K562 (cell line): ENCODE measurements at regions not wholly inside any gene's neighbourhood (a gene's known extent, or its start where the extent isn't known, plus 50 kb on each side); places are given as distances from the start of the nearest gene placed in this dataset.

Experiments used
- ARHGAP35 ChIP-seq: fragments of 450-650 bp; IDR thresholded peaks from 2 replicates; pipeline ENCODE4 v1.6.1; 2018; ENCODE audit not compliant: partially characterized antibody
- CAMTA2 ChIP-seq: fragments of 250-450 bp; sonication (Bioruptor Pico); conservative IDR thresholded peaks from 2 replicates; pipeline ENCODE4 v1.5.1; 2022
- CBFB ChIP-seq: sonication (generic); formaldehyde crosslinking; IDR thresholded peaks from 2 replicates; pipeline ENCODE4 v1.4.0; 2020; ENCODE audit warnings: mild to moderate bottlenecking, missing genetic modification reagents
- CBX1 ChIP-seq: sonication (generic); IDR thresholded peaks from 2 replicates; pipeline ENCODE4 v1.6.1; 2016; ENCODE audit warnings: antibody characterized with exemption, low read depth, mild to moderate bottlenecking
- CBX8 ChIP-seq: fragments of 200-600 bp; sonication (generic); IDR thresholded peaks from 2 replicates; pipeline ENCODE4 v1.6.1; 2012; ENCODE audit warnings: borderline replicate concordance, mixed run types, low read depth, mild to moderate bottlenecking, moderate library complexity, mixed read lengths, low read length, control low read depth, inconsistent platforms; ENCODE audit not compliant: poor library complexity, severe bottlenecking; ENCODE audit errors: extremely low read depth
- CHCHD3 ChIP-seq: fragments of 250-450 bp; sonication (Bioruptor Pico); IDR thresholded peaks from 2 replicates; pipeline ENCODE4 v2.1.2; 2022; ENCODE audit warnings: mild to moderate bottlenecking
- CHD1 ChIP-seq: fragments of 200-600 bp; sonication (generic); IDR thresholded peaks from one replicate; pipeline ENCODE4 v1.6.1; 2012; ENCODE audit warnings: mild to moderate bottlenecking, moderate library complexity, low read length, inconsistent platforms
- EP400 ChIP-seq: fragments of 450-650 bp; IDR thresholded peaks from 2 replicates; pipeline ENCODE4 v1.6.1; 2017; ENCODE audit warnings: antibody characterized with exemption, mild to moderate bottlenecking, moderate library complexity
- ESRRA ChIP-seq: fragments of 450-650 bp; IDR thresholded peaks from 2 replicates; pipeline ENCODE4 v1.6.1; 2014; ENCODE audit warnings: low read depth, mild to moderate bottlenecking, moderate library complexity, borderline replicate concordance
- MCM5 ChIP-seq: fragments of 450-650 bp; IDR thresholded peaks from 2 replicates; pipeline ENCODE4 v1.6.1; 2016; ENCODE audit warnings: low read depth
- NCOA1 ChIP-seq: fragments of 450-650 bp; IDR thresholded peaks from 2 replicates; pipeline ENCODE4 v1.6.1; 2016; ENCODE audit warnings: low read depth
- PHF21A ChIP-seq: fragments of 450-650 bp; IDR thresholded peaks from 2 replicates; pipeline ENCODE4 v1.6.1; 2017; ENCODE audit warnings: low read depth, borderline replicate concordance
- STAG1 ChIP-seq: sonication (generic); formaldehyde crosslinking; IDR thresholded peaks from 2 replicates; pipeline ENCODE4 v1.5.0; 2020; ENCODE audit warnings: missing genetic modification reagents, borderline replicate concordance
- TCF7L2 ChIP-seq: fragments of 150-350 bp; IDR thresholded peaks from 2 replicates; pipeline ENCODE4 v1.6.1; 2016; ENCODE audit warnings: low read depth, mild to moderate bottlenecking, low read length, moderate library complexity
- ZNF133 ChIP-seq: fragments of 250-450 bp; sonication (Bioruptor Pico); IDR thresholded peaks from 2 replicates; pipeline ENCODE4 v1.4.0; 2020; ENCODE audit warnings: mild to moderate bottlenecking
- TF ChIP-seq, protein P1 (sequence below): fragments of 250-450 bp; sonication (Bioruptor Pico); IDR thresholded peaks from 2 replicates; pipeline ENCODE4 v1.8.0; 2022; ENCODE audit warnings: moderate library complexity, mild to moderate bottlenecking, inconsistent platforms
- TF ChIP-seq, protein P2 (sequence below): fragments of 450-650 bp; conservative IDR thresholded peaks from 2 replicates; pipeline ENCODE4 v1.6.1; 2016; ENCODE audit warnings: missing genetic modification characterization, low read depth, mild to moderate bottlenecking, missing compliant biosample characterization, moderate library complexity
- TF ChIP-seq, protein P3 (sequence below): fragments of 450-650 bp; formaldehyde crosslinking; IDR thresholded peaks from 2 replicates; pipeline ENCODE4 v1.4.0; 2020; ENCODE audit warnings: mild to moderate bottlenecking, mixed read lengths
- TF ChIP-seq, protein P4 (sequence below): fragments of 250-450 bp; sonication (Bioruptor Pico); IDR thresholded peaks from 2 replicates; pipeline ENCODE4 v1.8.0; 2021; ENCODE audit warnings: moderate library complexity, mild to moderate bottlenecking, inconsistent platforms
- TF ChIP-seq, protein P5 (sequence below): fragments of 450-650 bp; IDR thresholded peaks from 2 replicates; pipeline ENCODE4 v1.7.1; 2018; ENCODE audit warnings: mild to moderate bottlenecking, low read depth; ENCODE audit not compliant: partially characterized antibody

DNA sequence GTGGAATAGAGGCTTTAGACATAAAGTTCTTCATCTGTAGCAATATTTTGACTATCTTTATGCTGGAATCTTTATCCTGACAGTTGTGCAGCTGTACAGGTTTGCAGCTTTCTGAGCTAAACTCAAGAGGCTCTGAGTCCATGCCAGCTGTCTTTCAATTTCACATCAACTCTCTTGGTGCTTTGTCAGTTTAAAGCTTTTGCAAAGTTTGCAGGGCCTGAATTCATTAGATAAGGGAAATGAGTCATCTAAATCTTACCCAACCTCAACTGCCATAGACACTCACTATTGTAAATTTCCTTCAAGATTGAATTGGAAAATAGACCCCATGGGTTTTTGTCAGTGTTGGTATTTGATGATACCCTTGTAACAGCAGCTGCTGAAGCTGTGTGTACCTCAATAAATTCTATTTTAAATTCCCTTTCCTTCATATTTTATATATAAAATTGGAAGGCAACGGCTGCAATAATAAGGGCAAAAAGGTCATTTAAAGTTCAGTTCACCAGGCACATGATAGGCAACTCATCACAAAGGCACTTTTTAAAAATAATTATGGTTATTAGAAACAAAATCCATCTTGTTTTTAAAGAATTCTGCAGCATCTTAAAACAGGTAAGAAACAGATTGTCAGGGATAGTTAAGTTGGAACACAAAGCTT is 169.9 kb upstream of the SLC39A10 start (continued):
- TF ChIP-seq, protein P1, sequence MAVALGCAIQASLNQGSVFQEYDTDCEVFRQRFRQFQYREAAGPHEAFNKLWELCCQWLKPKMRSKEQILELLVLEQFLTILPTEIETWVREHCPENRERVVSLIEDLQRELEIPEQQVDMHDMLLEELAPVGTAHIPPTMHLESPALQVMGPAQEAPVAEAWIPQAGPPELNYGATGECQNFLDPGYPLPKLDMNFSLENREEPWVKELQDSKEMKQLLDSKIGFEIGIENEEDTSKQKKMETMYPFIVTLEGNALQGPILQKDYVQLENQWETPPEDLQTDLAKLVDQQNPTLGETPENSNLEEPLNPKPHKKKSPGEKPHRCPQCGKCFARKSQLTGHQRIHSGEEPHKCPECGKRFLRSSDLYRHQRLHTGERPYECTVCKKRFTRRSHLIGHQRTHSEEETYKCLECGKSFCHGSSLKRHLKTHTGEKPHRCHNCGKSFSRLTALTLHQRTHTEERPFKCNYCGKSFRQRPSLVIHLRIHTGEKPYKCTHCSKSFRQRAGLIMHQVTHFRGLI (CRISPR knock-in tag): no peak
- no peak for TF ChIP-seq CBX1
- peak; percentile 32; the same call in 1 of the 2 replicates for TF ChIP-seq EP400
- no peak for TF ChIP-seq ESRRA
- TF ChIP-seq, protein P2, sequence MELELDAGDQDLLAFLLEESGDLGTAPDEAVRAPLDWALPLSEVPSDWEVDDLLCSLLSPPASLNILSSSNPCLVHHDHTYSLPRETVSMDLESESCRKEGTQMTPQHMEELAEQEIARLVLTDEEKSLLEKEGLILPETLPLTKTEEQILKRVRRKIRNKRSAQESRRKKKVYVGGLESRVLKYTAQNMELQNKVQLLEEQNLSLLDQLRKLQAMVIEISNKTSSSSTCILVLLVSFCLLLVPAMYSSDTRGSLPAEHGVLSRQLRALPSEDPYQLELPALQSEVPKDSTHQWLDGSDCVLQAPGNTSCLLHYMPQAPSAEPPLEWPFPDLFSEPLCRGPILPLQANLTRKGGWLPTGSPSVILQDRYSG (tag): no peak
- TF ChIP-seq MCM5: no peak
- no peak for TF ChIP-seq CBFB (CRISPR knock-in tag)
- TF ChIP-seq, protein P3, sequence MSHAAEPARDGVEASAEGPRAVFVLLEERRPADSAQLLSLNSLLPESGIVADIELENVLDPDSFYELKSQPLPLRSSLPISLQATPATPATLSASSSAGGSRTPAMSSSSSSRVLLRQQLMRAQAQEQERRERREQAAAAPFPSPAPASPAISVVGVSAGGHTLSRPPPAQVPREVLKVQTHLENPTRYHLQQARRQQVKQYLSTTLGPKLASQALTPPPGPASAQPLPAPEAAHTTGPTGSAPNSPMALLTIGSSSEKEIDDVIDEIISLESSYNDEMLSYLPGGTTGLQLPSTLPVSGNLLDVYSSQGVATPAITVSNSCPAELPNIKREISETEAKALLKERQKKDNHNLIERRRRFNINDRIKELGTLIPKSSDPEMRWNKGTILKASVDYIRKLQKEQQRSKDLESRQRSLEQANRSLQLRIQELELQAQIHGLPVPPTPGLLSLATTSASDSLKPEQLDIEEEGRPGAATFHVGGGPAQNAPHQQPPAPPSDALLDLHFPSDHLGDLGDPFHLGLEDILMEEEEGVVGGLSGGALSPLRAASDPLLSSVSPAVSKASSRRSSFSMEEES (CRISPR knock-in tag): no peak
- TF ChIP-seq CHD1: no peak
- no peak for TF ChIP-seq STAG1
- no peak for TF ChIP-seq ZNF133 (CRISPR knock-in tag)
- 0 out of 2 replicates have a peak, but pooled peaks have one; percentile 17 for TF ChIP-seq PHF21A
- TF ChIP-seq NCOA1: peak; percentile 73; the same call in 1 of the 2 replicates
- TF ChIP-seq, protein P4, sequence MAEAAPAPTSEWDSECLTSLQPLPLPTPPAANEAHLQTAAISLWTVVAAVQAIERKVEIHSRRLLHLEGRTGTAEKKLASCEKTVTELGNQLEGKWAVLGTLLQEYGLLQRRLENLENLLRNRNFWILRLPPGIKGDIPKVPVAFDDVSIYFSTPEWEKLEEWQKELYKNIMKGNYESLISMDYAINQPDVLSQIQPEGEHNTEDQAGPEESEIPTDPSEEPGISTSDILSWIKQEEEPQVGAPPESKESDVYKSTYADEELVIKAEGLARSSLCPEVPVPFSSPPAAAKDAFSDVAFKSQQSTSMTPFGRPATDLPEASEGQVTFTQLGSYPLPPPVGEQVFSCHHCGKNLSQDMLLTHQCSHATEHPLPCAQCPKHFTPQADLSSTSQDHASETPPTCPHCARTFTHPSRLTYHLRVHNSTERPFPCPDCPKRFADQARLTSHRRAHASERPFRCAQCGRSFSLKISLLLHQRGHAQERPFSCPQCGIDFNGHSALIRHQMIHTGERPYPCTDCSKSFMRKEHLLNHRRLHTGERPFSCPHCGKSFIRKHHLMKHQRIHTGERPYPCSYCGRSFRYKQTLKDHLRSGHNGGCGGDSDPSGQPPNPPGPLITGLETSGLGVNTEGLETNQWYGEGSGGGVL: no peak
- TF ChIP-seq, protein P5, sequence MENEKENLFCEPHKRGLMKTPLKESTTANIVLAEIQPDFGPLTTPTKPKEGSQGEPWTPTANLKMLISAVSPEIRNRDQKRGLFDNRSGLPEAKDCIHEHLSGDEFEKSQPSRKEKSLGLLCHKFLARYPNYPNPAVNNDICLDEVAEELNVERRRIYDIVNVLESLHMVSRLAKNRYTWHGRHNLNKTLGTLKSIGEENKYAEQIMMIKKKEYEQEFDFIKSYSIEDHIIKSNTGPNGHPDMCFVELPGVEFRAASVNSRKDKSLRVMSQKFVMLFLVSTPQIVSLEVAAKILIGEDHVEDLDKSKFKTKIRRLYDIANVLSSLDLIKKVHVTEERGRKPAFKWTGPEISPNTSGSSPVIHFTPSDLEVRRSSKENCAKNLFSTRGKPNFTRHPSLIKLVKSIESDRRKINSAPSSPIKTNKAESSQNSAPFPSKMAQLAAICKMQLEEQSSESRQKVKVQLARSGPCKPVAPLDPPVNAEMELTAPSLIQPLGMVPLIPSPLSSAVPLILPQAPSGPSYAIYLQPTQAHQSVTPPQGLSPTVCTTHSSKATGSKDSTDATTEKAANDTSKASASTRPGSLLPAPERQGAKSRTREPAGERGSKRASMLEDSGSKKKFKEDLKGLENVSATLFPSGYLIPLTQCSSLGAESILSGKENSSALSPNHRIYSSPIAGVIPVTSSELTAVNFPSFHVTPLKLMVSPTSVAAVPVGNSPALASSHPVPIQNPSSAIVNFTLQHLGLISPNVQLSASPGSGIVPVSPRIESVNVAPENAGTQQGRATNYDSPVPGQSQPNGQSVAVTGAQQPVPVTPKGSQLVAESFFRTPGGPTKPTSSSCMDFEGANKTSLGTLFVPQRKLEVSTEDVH: no peak
- no peak for TF ChIP-seq CHCHD3 (CRISPR knock-in tag)
- no peak for TF ChIP-seq ARHGAP35
- TF ChIP-seq CBX8: no peak
- TF ChIP-seq CAMTA2 (CRISPR knock-in tag): no peak
- no peak for TF ChIP-seq TCF7L2
